ENCODE measurements at regions not wholly inside any gene's neighbourhood (a gene's known extent, or its start where the extent isn't known, plus 50 kb on each side); places are given as distances from the start of the nearest gene placed in this dataset.
"Not testable (repeated sequence)": the region's sequence is repeated elsewhere in the genome, so short reads cannot be mapped to it uniquely, and the experiment has no call there.

DNA sequence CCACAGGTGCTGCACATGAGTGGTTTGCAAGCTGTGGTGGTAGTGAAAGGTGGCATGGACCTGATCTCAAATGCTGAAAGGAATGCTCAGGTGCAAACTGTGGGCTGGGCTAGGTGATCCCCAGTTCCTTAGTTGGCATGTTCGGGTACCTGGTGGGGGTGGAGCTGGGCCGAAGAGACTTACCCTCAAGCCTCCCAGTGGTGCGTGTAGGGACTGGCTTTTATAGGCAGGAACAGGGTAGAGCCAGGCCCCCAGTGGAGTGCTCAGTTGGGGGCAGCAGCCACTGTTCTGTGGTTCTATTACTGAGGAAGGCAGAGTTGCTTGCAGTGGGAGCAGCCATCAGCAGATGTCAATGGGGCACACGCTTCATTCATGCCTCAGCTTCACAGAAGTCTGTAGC, 399.8 kb downstream of the HTR1B start:
- no peak for DNase-seq

DNA sequence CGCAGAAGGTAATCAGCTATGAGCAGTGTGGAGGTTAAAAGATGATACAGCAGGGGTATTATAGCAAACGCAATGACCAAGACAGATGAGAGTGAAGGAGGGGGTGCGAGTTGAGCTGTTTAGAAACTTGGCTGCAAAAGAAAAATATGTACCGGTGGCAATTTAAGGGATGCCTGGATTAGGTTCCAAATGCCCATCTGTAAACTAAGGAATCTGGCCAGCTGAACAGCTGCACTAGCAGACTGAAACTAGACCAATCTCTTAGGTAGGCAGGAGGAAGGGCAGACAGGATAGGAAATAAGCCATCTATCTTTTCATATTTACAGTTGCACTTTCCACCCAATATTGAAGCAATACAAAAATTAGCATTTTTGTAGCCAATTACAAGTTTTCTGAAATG, 407.6 kb downstream of the HTR1B start:
- peak in 1 of 2 experiments; percentile 11 for DNase-seq

DNA sequence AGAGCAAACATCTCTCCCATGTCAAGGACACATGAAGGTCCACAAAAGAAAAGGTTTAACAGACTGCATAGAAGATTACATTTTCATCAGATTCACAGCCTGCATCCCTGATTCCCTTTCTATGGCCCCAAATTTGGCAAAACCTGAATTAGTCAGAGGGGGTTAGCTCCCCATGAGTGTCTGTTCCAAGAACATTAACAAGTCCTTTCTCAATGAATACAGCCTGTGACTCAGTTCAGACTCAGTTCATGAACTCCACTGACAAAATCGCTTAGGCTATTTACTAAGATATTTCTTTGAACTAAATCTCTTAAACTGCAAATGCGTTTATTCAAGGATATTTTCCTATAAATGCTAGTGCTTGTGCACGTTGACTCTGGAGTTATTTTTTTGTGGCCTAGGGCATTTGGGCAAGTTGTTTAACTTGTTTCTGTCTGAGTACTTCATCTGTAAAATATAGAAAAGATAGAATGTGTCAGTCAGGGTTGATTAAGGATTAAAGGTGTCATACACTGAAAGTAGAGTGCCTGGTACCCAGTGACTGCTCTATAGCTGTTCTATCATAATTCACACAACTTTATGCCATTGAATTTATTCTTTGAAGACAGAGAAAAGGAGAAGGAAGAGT, 422.6 kb downstream of the HTR1B start:
- no peak for DNase-seq

DNA sequence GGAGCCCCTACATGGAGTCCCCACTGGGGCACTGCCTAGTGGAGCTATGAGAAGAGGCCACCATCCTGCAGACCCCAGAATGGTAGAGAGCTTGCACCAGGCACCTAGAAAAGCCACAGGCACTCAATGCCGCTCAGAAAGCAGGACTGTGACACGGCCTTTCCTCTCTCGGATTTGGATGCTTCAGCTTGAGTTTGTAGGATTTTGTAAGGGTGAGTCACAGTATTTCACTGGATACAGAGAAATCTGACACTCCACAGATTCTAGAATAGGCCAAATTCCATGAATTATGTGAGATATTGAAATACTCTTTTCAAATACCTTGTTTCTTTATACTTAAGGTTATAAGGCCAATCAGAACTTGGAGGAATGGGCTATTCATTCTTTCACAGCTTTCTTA, 424.5 kb downstream of the HTR1B start:
- DNase-seq = no peak

DNA sequence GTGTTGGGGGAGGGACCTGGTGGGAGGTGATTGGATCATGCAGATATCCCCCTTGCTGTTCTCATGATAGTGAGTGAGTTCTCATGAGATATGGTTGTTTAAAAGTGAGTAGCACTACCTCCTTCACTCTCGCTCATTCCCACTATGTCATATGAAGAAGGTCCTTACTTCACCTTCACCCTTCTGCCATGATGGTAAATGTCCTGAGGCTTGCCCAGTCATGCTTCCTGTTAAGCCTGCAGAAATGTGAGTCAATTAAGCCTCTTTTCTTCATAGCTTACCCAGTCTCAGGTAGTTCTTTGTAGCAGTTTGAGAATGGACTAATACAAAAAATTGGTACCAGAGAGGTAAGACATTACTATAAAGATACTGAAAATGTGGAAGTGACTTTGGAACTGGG, 425.9 kb downstream of the HTR1B start:
- no peak for DNase-seq

DNA sequence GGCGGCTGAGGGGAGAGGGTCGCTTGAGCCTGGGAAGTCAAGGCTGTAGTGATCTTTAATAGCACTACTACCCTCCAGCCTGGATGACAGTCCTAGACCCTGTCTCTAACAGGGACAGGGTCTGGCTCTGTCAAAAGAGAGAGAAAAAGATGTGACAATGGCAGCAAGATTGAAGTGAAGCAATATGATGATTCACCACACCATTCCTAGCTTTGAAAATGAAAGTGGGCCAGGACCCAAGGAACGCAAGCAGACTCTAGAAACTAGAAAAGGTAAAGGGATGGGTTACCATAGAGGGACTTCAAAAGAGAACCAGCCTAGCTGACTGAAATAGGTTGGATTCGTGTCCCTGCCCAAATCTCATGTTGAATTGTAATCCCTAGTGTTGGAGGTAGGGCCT, 426.9 kb downstream of the HTR1B start:
- DNase-seq = no peak

DNA sequence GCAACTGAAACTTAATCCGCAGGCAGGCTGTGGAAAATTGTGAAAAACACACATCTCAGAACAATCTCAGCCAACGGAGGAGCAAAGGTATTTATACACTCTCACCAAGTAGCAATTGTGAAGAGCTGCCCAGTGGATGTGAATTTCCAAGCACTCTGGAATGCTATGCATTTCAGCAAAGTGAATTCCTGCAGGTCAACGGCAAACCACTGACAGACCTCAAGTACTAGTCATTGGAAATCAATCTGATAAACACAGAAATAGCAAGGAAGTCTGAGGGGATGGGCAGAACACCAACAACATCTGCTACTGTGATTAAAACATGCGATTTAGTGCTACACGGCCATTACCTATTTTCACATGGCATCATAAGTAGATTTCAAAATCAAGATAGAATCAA, 429.1 kb downstream of the HTR1B start:
- no peak for DNase-seq

DNA sequence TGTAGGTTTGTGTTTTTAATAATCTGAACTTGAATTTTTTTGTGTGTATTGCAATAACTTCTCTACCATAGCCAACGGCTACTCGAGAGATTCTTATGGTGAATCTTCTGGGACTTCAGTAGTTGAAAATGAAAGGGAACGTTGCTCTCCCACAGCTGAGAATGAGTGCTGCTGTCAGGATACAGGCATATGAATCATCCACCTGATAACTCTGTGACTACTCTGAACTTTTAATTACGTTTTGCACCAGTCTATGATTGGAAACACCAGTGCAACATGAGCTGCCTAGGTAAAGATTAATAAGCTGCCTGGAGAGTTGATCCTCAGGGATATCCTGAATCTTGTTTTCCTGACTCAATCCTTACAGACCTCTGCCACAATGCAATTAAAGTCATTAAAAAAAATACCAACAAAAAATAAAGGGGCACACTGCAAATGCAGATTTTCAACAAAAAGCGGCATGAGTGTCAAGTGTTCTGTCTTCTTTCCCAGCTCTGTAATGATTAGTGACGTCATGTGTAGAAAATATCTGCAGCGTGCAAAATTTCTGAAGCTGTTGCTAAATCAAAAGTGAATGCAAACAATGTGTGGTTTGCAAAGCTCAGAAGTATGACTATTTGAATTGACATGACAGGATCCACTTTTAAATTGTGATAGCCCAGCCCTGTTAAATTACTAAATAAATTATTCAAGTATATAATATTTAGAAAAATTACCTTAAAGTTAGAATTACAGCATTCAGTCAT, 432.2 kb downstream of the HTR1B start:
- no peak for DNase-seq

DNA sequence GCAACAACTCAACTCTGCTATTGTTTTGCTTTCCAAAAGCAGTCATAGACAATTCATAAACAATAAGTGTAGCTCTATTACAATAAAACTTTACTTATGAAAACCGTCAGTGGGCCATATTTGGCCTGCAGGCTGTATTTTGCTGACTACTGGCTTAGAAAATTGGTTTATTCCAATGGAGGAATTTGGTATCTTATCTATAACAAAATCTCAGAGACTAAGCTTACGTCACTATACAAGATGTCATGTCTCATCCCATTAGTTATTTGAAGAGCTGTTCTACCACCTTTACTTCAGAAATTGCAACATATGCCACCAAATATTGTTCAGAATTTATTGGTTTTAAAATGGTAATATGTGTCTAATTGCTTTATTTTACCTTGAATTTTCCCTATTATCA, 436.9 kb downstream of the HTR1B start:
- DNase-seq = no peak

DNA sequence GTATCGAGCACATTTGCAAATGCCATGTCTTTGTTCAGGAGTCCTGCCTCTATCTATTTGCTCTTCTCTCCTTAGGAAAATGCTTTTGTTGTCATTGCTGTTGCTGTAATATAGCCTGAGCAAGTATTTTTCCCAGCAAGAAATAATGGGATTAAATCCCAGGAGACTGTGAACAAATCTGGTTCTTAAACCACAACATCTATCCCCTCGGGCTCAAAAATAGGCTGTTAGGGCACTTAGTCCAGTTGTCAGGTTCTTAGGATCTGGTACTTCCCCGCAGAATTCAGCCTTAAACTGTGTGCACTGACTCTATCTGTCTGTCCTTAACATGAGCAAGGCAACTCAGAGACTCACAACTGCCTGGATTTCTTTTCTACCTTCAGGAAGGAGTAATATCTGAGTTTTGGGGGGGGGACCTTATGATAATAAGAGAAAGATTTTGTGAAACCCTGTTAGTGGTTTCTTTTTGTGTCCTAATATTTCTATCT, 437.5 kb downstream of the HTR1B start:
- no peak for DNase-seq

DNA sequence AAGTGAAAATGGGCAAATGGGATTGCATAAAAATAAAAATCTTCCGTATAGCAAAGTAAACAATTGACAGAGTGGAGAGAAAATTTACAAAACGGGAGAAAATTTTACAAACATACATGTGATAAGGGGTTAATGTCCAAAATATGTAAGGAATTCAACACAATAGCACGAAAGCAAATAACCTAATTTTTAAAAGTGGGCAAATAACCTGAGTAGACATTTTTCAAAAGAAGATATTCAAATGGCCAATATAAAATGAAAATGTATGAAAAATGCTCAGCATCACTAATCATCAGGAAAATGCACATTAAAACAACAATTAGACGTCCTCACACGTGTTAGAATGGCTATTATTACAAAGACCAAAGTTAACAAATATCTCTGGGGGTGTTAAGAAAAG, 441.5 kb downstream of the HTR1B start:
- DNase-seq = no peak

DNA sequence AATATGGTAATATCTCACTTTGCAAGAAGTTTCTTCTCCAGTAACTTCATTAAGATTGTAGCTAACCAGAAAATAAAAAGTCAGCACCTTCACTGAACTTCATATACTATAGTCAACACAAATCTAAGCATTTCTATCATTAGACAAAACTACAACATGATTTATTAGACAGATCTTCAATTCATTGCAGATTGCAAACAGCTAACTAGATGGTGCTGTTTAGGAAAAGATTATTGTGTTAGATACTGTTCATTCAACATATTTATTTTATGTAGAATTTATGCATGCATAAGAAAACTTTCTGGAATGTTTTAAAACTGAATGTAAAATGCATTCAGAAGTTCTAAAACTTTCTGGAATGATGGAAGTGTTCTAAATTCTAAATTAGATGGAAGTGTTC, 442.1 kb downstream of the HTR1B start:
- no peak for DNase-seq

DNA sequence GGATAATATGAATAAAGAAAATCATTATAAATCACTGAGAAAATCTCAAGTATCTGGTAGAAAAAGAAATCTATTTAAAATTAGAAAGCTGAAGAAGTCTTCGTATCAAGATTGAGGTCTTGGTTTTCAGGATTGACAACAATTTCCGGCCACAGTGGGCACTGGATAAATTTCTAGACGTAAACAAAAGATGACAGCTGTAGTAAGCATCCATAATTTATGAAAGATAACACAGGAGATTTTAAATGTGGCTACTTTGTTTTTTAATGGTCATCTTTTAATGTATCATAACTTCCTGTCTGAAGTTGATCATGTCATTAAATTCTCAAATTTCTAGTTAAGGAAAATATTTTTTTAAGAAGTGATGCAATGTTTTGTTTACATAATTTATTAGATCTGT, 444.2 kb downstream of the HTR1B start:
- DNase-seq = no peak

DNA sequence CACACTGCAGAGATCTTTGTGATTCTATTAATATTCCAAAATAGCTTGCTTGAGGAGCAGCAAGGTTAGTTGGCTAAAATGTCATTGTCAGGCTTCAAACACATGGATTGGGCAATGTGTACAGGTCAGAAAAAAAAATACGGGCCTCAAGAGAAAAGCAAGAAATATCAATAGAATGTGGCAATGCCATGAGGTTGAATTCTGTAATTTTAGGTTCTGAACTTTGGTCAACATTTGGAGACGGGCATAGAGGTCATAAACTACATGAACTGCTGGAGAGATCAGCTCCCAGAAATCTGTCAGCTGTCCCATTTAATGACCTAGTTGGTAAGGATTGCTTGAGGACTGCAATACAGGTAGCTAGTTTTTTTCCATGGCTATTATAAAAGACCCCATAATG, 445.8 kb downstream of the HTR1B start:
- DNase-seq = no peak

DNA sequence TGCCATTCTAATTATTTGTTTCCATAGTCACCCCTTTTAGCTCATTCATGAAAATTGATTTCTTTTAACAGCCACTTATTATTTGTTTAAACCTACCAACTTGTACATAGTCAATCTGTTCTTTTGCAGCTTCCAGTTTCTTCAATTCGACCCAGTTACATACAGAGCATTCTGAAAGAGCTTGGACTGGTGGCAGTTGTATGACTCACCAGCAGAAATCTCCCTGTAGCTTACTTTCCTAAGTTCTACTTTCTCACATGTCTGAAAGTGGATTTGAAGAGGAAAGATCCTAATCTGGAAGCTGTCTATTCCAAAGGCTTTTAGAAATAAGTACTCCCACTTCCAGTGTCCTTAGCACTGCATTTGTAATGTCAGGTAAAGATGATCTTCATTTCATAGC, 447.9 kb downstream of the HTR1B start:
- no peak for DNase-seq

DNA sequence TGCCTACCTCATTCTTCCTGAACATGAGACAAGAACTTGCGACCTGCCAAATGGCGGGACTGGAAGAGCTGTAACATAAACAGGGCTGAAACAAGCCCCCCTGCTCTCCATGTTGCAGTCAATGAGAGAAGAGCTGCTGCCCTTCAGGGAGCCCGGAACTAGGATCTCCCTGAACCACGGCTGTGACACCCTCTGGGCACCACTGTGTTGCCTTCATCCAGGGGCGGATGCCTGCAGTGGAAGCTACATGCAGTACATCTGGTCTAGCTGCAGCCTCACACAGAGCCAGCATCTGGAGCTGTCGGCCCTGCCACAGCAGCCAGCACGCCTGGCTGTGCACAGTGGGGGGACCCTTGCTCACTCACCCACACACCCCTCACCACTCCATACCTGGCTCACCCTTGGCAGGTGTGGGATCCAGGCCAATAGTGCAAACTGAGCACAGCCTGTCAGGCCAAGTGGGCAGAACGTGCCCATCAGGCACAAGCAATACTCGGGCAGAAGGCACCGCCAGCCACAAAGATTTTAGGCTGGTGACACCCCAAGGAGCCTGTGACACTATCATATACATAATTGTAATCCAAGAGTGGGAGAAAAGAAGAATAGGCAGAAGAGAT, 451.3 kb downstream of the HTR1B start:
- DNase-seq = no peak

DNA sequence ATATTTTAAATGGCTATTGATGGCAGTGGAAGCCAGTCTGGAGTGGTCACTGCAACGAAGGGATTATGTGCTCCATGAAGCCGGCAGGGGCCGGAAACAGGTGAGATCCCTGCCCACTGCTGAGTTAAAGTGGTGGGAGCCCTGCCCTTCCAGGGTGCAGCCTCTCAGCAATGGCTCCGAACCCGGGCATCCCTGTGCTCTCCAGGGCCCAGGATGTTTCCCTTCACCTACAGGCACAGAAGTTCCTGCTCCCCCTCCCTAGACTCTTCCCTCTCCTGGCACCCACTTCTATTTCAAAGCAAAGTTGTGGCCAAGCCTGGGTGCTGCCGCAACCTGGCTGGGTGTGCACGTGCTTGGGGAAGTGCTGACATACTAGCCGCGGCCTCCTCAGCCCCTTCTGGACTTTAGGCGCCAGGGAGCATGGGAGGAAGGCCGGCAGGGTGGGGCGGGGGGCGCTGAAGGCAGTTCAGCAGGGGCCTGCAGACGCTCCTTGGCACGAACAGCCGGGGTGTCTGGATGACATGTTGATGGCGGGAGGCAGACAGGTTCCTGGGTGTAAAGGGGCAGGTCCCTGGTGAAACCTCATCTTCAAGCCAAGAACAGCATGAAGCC, 452.3 kb downstream of the HTR1B start:
- no peak for DNase-seq

DNA sequence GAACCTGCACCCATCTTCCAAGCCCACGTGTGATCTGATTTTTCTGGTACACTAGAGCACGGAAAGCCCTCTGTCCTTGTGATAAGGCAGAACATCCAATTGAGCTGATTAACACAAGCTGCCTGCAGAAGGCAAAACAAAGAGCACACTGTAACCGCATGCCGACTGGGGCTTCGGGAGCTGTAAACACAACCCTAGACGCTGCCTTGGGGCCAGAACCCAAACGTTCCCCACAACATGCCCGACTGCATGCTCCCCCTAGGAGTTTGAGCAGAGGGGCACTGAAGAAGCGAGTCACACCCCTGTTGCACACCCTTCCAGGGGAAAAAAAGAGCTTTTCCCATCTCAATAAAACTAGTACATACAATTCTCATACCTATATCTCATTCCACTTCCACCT, 470.7 kb downstream of the HTR1B start:
- no peak for DNase-seq

DNA sequence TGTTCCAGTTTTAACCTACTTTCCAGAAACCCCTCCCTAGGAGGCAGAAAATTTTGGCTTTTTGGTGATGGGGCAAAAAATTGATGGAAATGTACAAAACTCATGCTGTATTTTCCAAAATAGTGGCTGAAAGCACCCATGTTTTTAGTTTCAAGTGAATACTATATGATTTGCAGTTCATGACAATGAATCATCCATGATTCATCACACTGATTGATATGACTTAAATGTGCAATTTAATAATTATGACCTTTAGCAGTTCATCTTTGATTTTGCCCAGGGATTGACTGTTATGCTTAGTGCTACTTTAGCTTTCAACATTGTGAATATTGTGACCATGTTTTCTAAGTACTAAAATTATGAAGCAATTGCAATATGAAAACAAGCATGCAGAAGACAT, 478.7 kb downstream of the HTR1B start:
- no peak for DNase-seq

DNA sequence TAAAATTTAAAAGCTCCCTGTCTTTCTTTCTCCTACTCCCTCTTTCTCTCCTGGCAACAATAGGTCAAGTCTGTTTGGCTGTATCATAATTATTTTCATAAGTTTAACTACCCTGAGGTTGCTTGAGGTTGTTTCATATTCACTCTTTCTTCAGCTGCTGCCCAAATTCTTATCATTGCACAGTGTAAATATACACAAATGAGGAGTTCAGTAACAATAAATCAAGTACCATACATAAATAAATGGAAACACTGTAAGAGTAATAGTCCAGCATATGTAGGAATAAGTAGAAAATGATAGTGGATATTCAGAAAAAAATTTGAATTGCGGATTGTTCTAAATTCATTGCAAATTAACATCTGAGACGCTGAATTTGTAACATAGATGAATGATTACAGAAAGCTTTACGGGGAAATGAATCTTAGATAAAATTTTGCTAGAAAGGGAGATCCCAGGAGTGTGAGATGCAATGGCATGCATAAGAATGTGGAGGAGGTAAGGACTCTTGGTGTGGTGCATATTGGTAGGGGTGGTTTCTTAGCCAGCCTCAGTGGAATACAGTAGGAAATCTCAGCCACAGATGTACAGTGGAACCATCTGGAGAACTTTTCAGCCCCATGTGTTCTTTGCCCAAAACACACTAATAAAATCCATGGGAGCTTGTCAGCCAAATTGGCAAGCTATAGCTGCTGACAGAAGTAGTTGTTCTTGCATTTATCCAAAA, 480.7 kb downstream of the HTR1B start:
- DNase-seq = peak in 1 of 2 experiments; percentile 5

DNA sequence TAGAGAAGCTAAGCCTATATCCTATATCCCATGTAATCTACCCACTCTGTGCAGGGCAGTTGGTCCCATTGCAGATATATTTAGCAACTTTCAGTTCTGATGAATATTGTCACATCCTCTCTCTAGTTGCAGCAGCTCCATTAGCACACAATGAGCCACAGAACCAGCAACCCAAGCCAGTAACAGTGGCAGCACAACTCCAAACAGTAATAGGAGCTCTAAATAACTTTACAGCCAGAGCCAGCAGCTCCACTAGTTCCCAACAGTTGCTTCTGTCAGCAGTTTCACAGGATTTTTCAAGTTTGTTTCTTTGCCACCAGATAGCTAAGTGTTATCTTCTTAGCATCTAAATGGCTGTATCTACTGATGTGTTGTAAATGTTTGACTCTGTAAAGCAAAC, 490.8 kb downstream of the HTR1B start:
- DNase-seq = no peak

DNA sequence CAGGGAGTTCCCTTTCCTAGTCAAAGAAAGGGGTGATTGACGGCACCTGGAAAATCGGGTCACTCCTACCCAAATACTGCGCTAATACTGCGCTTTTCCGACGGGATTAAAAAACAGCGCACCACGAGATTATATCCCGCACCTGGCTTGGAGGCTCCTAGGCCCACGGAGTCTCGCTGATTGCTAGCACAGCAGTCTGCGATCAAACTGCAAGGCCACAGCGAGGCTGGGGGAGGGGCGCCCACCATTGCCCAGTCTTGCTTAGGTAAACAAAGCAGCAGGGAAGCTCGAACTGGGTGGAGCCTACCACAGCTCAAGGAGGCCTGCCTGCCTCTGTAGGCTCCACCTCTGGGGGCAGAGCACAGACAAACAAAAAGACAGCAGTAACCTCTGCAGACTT, 504.1 kb downstream of the HTR1B start:
- DNase-seq = not testable (repeated sequence)
